GM19438 (cell line): ENCODE measurements at regions not wholly inside any gene's neighbourhood (a gene's known extent, or its start where the extent isn't known, plus 50 kb on each side); places are given as distances from the start of the nearest gene placed in this dataset.

ENCODE experiments used
- ATAC-seq: cut with Tn5 transposase; IDR thresholded peaks from one replicate; pipeline ENCODE4 v1.9.1; 2021; ENCODE audit warnings: low read depth; ENCODE audit not compliant: unreplicated experiment

- ATAC-seq, result no peak
Measured at GRCh38 chr11:127481391-127481790, 480.8 kb upstream of the KIRREL3 start.

GRCh38 chr11:127478826-127479225 is 478.3 kb upstream of the KIRREL3 start:
- ATAC-seq, result no peak

- ATAC-seq, result no peak
Measured at GRCh38 chr11:127474766-127475165, 474.2 kb upstream of the KIRREL3 start.

GRCh38 chr11:127472505-127472904 is 471.9 kb upstream of the KIRREL3 start:
- no peak for ATAC-seq

GRCh38 chr11:127471662-127472061 is 471.1 kb upstream of the KIRREL3 start:
- no peak for ATAC-seq

- no peak for ATAC-seq
Measured at GRCh38 chr11:127470306-127470884, 469.8 kb upstream of the KIRREL3 start.

GRCh38 chr11:127464325-127464724 is 463.8 kb upstream of the KIRREL3 start:
- ATAC-seq, result no peak

GRCh38 chr11:127462065-127462344 is 461.4 kb upstream of the KIRREL3 start:
- no peak for ATAC-seq

- no peak for ATAC-seq
Measured at GRCh38 chr11:127461241-127462064, 460.9 kb upstream of the KIRREL3 start.

- no peak for ATAC-seq
Measured at GRCh38 chr11:127458561-127458960, 458.0 kb upstream of the KIRREL3 start.

GRCh38 chr11:127454856-127455255 is 454.3 kb upstream of the KIRREL3 start:
- no peak for ATAC-seq

- no peak for ATAC-seq
Measured at GRCh38 chr11:127452533-127452932, 452.0 kb upstream of the KIRREL3 start.

GRCh38 chr11:127451861-127452260 is 451.3 kb upstream of the KIRREL3 start:
- no peak for ATAC-seq

- no peak for ATAC-seq
Measured at GRCh38 chr11:127448101-127448500, 447.5 kb upstream of the KIRREL3 start.

GRCh38 chr11:127445476-127445875 is 444.9 kb upstream of the KIRREL3 start:
- ATAC-seq, result no peak

GRCh38 chr11:127443297-127443696 is 442.7 kb upstream of the KIRREL3 start:
- no peak for ATAC-seq

- no peak for ATAC-seq
Measured at GRCh38 chr11:127440616-127441015, 440.0 kb upstream of the KIRREL3 start.

- no peak for ATAC-seq
Measured at GRCh38 chr11:127425281-127425680, 424.7 kb upstream of the KIRREL3 start.

- ATAC-seq, result no peak
Measured at GRCh38 chr11:127424661-127425060, 424.1 kb upstream of the KIRREL3 start.

- no peak for ATAC-seq
Measured at GRCh38 chr11:127420139-127420538, 419.6 kb upstream of the KIRREL3 start.

- ATAC-seq, result no peak
Measured at GRCh38 chr11:127412722-127413380, 412.3 kb upstream of the KIRREL3 start.

GRCh38 chr11:127412234-127412633 is 411.7 kb upstream of the KIRREL3 start:
- ATAC-seq, result no peak
